ENCODE measurements at regions not wholly inside any gene's neighbourhood (a gene's known extent, or its start where the extent isn't known, plus 50 kb on each side); places are given as distances from the start of the nearest gene placed in this dataset.
A peak's percentile ranks its signal among the peaks of the same experiment; 100 is the strongest.

- DNase-seq (ENCODE audit: low spot score), result no peak
Observed at GRCh38 chr13:99822820-99823219, 148.7 kb downstream of the ZIC5 start.

- no peak for DNase-seq (ENCODE audit: low spot score)
Observed at GRCh38 chr13:99821741-99822140, 149.8 kb downstream of the ZIC5 start.

- no peak for DNase-seq (ENCODE audit: low spot score)
Observed at GRCh38 chr13:99819967-99820366, 151.6 kb downstream of the ZIC5 start.

- no peak for DNase-seq (ENCODE audit: low spot score)
Observed at GRCh38 chr13:99816321-99816720, 155.2 kb downstream of the ZIC5 start.

- no peak for DNase-seq (ENCODE audit: low spot score)
Observed at GRCh38 chr13:99813336-99814095, 158.1 kb downstream of the ZIC5 start.

GRCh38 chr13:99812625-99813024 is 158.9 kb downstream of the ZIC5 start:
- DNase-seq (ENCODE audit: low spot score), result no peak

GRCh38 chr13:99811067-99811700 is 160.4 kb downstream of the ZIC5 start:
- DNase-seq (ENCODE audit: low spot score), result no peak

GRCh38 chr13:99809926-99810325 is 161.6 kb downstream of the ZIC5 start:
- no peak for DNase-seq (ENCODE audit: low spot score)

GRCh38 chr13:99809496-99809895 is 162.1 kb downstream of the ZIC5 start:
- DNase-seq (ENCODE audit: low spot score), result no peak

- no peak for DNase-seq (ENCODE audit: low spot score)
Observed at GRCh38 chr13:99808786-99809185, 162.8 kb downstream of the ZIC5 start.

- no peak for DNase-seq (ENCODE audit: low spot score)
Observed at GRCh38 chr13:99806671-99807070, 164.9 kb downstream of the ZIC5 start.

- no peak for DNase-seq (ENCODE audit: low spot score)
Observed at GRCh38 chr13:99805361-99805760, 166.2 kb downstream of the ZIC5 start.

- peak; percentile 41 for DNase-seq (ENCODE audit: low spot score)
Observed at GRCh38 chr13:99803141-99803540, 168.4 kb downstream of the ZIC5 start.

GRCh38 chr13:99802416-99802815 is 169.2 kb downstream of the ZIC5 start:
- DNase-seq (ENCODE audit: low spot score), result no peak

- DNase-seq (ENCODE audit: low spot score), result no peak
Observed at GRCh38 chr13:99800951-99801350, 170.6 kb downstream of the ZIC5 start.

GRCh38 chr13:99800011-99800410 is 171.6 kb downstream of the ZIC5 start:
- DNase-seq (ENCODE audit: low spot score), result no peak

GRCh38 chr13:99798756-99799155 is 172.8 kb downstream of the ZIC5 start:
- no peak for DNase-seq (ENCODE audit: low spot score)

GRCh38 chr13:99797691-99798090 is 173.9 kb downstream of the ZIC5 start:
- no peak for DNase-seq (ENCODE audit: low spot score)

- peak; percentile 9 for DNase-seq (ENCODE audit: low spot score)
Observed at GRCh38 chr13:99796175-99796819, 175.3 kb downstream of the ZIC5 start.

- DNase-seq (ENCODE audit: low spot score), result no peak
Observed at GRCh38 chr13:99792079-99792921, 179.3 kb downstream of the ZIC5 start.

- no peak for DNase-seq (ENCODE audit: low spot score)
Observed at GRCh38 chr13:99782669-99783068, 188.9 kb downstream of the ZIC5 start.

- DNase-seq (ENCODE audit: low spot score), result no peak
Observed at GRCh38 chr13:99778500-99778899, 193.1 kb downstream of the ZIC5 start.

Data from COLO829 (cell line).